OCI-LY1 (cell line): ENCODE measurements at regions not wholly inside any gene's neighbourhood (a gene's known extent, or its start where the extent isn't known, plus 50 kb on each side); places are given as distances from the start of the nearest gene placed in this dataset.

ENCODE experiments used
- H2AFZ ChIP-seq: fragments of 200-600 bp; sonication (generic), shearing (Covaris generic); 2 replicates; pipeline ENCODE4 v1.6.0; 2014; ENCODE audit warnings: antibody characterized with exemption, mild to moderate bottlenecking, low read length
- H3F3A ChIP-seq: fragments of 200-600 bp; sonication (generic), shearing (Covaris generic); 2 replicates; pipeline ENCODE4 v1.6.0; 2014; ENCODE audit warnings: mild to moderate bottlenecking, antibody characterized with exemption, low read length, moderate library complexity; ENCODE audit not compliant: insufficient read depth
- H3K27ac ChIP-seq: fragments of 200-600 bp; sonication (generic); 2 replicates; pipeline ENCODE4 v1.5.1; 2014; ENCODE audit warnings: low read length, mixed run types, mild to moderate bottlenecking, low read depth; ENCODE audit not compliant: poor library complexity, severe bottlenecking
- H3K27me3 ChIP-seq: fragments of 200-600 bp; sonication (generic); 2 replicates; pipeline ENCODE4 v1.6.0; 2014; ENCODE audit warnings: antibody characterized with exemption, mild to moderate bottlenecking, low read length, moderate library complexity; ENCODE audit not compliant: insufficient read depth
- H3K36me3 ChIP-seq: fragments of 200-600 bp; sonication (generic); 2 replicates; pipeline ENCODE4 v1.6.1; 2014; ENCODE audit warnings: mild to moderate bottlenecking, antibody characterized with exemption, low read length, moderate library complexity, mixed read lengths; ENCODE audit not compliant: insufficient read depth
- H3K4me1 ChIP-seq: fragments of 200-600 bp; sonication (generic); 2 replicates; pipeline ENCODE4 v1.5.1; 2014; ENCODE audit warnings: mild to moderate bottlenecking, low read length, moderate library complexity; ENCODE audit not compliant: insufficient read depth, severe bottlenecking
- H3K4me2 ChIP-seq: fragments of 200-600 bp; sonication (generic), shearing (Covaris generic); 2 replicates; pipeline ENCODE4 v1.6.1; 2014; ENCODE audit warnings: low read length
- H3K4me3 ChIP-seq: fragments of 200-600 bp; sonication (generic); 2 replicates; pipeline ENCODE4 v1.5.1; 2014; ENCODE audit warnings: low read length, low read depth, mild to moderate bottlenecking, mixed read lengths; ENCODE audit not compliant: poor library complexity, severe bottlenecking
- H3K79me2 ChIP-seq: fragments of 200-600 bp; shearing (Covaris generic); 2 replicates; pipeline ENCODE4 v1.6.1; 2016; ENCODE audit warnings: mixed run types, low read length, mixed read lengths; ENCODE audit not compliant: insufficient read depth
- H3K9ac ChIP-seq: fragments of 200-600 bp; sonication (generic), shearing (Covaris generic); 2 replicates; pipeline ENCODE4 v1.6.1; 2014; ENCODE audit warnings: mild to moderate bottlenecking, low read length, mixed read lengths
- H3K9me2 ChIP-seq: fragments of 200-600 bp; sonication (generic), shearing (Covaris generic); 2 replicates; pipeline ENCODE4 v1.6.1; 2014; ENCODE audit warnings: low read depth, mild to moderate bottlenecking, low read length, mixed read lengths
- H3K9me3 ChIP-seq: fragments of 200-600 bp; shearing (Covaris generic); 2 replicates; pipeline ENCODE4 v1.6.1; 2014; ENCODE audit warnings: low read length, mixed read lengths
- H4K20me1 ChIP-seq: fragments of 200-600 bp; sonication (generic), shearing (Covaris generic); 2 replicates; pipeline ENCODE4 v1.6.0; 2016; ENCODE audit warnings: mild to moderate bottlenecking, low read length; ENCODE audit not compliant: insufficient read depth
- EZH2 ChIP-seq: fragments of 200-600 bp; sonication (generic), shearing (Covaris generic); IDR thresholded peaks from 2 replicates; pipeline ENCODE4 v1.8.0; 2017; ENCODE audit warnings: borderline replicate concordance, mixed run types, mild to moderate bottlenecking, antibody characterized with exemption, low read length, moderate library complexity, mixed read lengths
- TF ChIP-seq, protein P1 (sequence below): fragments of 200-600 bp; sonication (generic), shearing (Covaris generic); IDR thresholded peaks from 2 replicates; pipeline ENCODE4 v1.5.1; 2017; ENCODE audit warnings: mild to moderate bottlenecking, antibody characterized with exemption, low read length, moderate library complexity, mixed read lengths

DNA sequence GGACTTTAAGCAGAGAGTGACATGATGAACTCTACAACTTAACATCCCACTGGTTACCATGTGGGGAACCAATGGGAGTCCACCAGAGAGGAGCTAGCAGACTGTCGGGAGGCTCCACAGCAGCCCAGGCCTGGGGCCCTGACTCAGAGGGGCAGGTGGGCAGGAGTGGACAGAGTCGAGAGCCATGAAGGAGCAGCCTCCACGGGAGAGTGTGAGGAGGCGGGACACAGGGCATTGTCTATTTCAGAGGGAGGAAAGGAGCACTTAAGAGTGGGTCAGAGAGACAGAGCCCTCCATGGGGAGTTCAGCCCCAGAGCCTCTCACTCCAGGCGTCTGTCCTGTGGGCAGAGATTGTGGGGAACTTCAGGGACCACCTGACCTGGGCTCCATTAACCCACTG is 118.7 kb downstream of the CYP26B1 start:
- no peaks in the 10 kb centered on the region for H3K9me2 ChIP-seq
- no peak overlapping the region for H3K27ac ChIP-seq
- no peaks in the 10 kb centered on the region for H3F3A ChIP-seq
- no peaks in the 10 kb centered on the region for H4K20me1 ChIP-seq
- H3K9me3 ChIP-seq = no peaks in the 10 kb centered on the region
- no peak overlapping the region for H3K4me2 ChIP-seq
- H2AFZ ChIP-seq = no peak overlapping the region
- H3K4me3 ChIP-seq = no peak overlapping the region
- no peaks in the 10 kb centered on the region for H3K27me3 ChIP-seq
- no peak overlapping the region for H3K9ac ChIP-seq
- no peaks in the 10 kb centered on the region for H3K79me2 ChIP-seq
- no peaks in the 10 kb centered on the region for H3K4me1 ChIP-seq
- H3K36me3 ChIP-seq = no peaks in the 10 kb centered on the region
- TF ChIP-seq, protein P1, sequence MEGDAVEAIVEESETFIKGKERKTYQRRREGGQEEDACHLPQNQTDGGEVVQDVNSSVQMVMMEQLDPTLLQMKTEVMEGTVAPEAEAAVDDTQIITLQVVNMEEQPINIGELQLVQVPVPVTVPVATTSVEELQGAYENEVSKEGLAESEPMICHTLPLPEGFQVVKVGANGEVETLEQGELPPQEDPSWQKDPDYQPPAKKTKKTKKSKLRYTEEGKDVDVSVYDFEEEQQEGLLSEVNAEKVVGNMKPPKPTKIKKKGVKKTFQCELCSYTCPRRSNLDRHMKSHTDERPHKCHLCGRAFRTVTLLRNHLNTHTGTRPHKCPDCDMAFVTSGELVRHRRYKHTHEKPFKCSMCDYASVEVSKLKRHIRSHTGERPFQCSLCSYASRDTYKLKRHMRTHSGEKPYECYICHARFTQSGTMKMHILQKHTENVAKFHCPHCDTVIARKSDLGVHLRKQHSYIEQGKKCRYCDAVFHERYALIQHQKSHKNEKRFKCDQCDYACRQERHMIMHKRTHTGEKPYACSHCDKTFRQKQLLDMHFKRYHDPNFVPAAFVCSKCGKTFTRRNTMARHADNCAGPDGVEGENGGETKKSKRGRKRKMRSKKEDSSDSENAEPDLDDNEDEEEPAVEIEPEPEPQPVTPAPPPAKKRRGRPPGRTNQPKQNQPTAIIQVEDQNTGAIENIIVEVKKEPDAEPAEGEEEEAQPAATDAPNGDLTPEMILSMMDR = no peak
- no peak for TF ChIP-seq EZH2

DNA sequence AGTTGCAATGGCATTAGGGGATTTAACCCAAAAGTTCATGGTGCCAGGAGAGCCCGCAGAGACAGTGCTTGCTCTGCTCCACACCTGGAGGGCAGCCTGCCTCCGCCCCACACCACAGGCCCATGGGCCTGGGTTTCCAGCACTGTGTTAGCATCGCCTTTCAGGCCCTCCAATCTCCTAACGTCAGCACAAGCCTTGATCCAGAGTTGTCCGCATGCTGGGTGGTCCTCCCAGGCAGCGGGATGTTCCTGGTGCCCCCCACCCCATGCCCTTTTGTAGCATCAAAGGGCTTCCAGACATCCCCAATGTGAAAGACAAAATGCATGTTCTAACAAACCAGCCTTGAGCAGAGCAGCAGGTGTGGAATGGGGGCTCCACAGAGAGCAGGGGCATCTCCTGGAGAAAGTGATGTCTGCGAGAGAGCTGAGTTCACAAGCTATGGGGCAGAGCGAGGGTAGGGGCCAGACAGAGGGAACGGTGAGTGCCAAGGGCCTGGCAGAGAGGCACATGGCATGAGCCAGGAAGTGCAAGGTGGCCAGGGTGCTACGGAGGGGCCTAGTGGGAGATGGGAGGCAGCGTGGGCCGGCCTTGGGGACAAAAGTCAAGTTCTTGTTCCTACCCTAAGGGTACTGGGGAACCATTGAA is 119.2 kb downstream of the CYP26B1 start:
- Histone ChIP-seq H2AFZ (no peak overlapping the region), H3K9me3 (no peaks in the 10 kb centered on the region), H3F3A (no peaks in the 10 kb centered on the region), H3K79me2 (no peaks in the 10 kb centered on the region), H3K27ac (no peak overlapping the region), H3K9ac (no peak overlapping the region), H3K9me2 (no peaks in the 10 kb centered on the region), H4K20me1 (no peaks in the 10 kb centered on the region), H3K36me3 (no peaks in the 10 kb centered on the region), H3K4me2 (no peak overlapping the region), H3K4me1 (no peaks in the 10 kb centered on the region), H3K4me3 (no peak overlapping the region), H3K27me3 (no peaks in the 10 kb centered on the region)
- TF ChIP-seq, protein P1 = no peak
- no peak for TF ChIP-seq EZH2

DNA sequence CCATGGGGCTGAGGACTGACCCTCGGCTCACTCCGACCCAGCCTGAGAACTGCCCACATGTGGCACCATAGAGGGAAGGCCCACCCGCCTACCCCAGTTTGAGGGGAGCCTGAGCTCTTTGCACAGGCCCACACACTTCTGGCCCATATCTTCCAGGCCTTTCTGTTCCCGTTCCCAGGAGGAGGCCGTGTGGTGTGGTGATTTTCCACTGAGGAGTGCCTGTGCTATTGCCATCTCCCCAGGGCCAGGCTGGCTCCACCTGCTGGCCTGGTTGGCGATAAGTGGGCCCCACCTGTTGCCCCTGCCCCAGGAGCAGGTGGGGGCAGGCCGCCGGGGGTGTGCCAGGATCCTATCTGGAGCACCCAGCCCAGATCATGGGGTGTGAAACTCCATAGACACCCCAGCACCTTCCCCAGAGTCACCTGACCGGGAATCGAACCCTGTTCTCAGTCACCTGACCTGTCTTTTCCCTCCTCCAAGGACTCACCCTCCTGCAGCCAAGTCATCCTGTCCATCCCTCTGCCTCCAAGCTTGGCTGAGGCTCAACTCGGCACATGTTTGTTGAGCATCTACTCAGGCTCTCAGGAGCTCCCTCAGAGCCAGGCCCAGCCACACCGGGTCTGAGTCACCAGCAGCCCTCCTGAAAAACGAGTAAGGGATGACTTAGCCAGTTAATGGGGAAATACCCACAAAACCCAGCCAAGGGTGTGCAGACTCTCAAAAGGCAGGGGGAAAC is 120.1 kb downstream of the CYP26B1 start:
- Histone ChIP-seq H4K20me1 (no peaks in the 10 kb centered on the region), H3F3A (no peaks in the 10 kb centered on the region), H3K27ac (no peak overlapping the region), H3K9me3 (no peaks in the 10 kb centered on the region), H3K4me1 (no peaks in the 10 kb centered on the region), H3K79me2 (no peaks in the 10 kb centered on the region), H3K4me3 (no peak overlapping the region), H3K9ac (no peak overlapping the region), H3K36me3 (no peaks in the 10 kb centered on the region), H2AFZ (no peak overlapping the region), H3K9me2 (no peaks in the 10 kb centered on the region), H3K27me3 (no peaks in the 10 kb centered on the region), H3K4me2 (no peak overlapping the region)
- TF ChIP-seq, protein P1 = no peak
- TF ChIP-seq EZH2 = no peak
